ENCODE measurements at regions not wholly inside any gene's neighbourhood (a gene's known extent, or its start where the extent isn't known, plus 50 kb on each side); places are given as distances from the start of the nearest gene placed in this dataset.
A peak's percentile ranks its signal among the peaks of the same experiment; 100 is the strongest.

GRCh38 chr14:55847766-55848165, 267.8 kb downstream of the KTN1 start:
- Histone ChIP-seq H3K27ac (ENCODE audit: low read depth, low read length) (peak overlapping the region; percentile 9), H2AFZ (ENCODE audit: low read depth, low read length) (no peak overlapping the region), H3K79me2 (ENCODE audit: insufficient read depth, low read length) (no peaks in the 10 kb centered on the region), H3K4me2 (ENCODE audit: low read length) (peak overlapping the region; percentile 34), H3K4me1 (ENCODE audit: insufficient read depth, low read length) (peaks cover 19% of the 10 kb centered on the region), H3K9me3 (ENCODE audit: insufficient read depth, low read depth, low read length) (no peaks in the 10 kb centered on the region), H4K20me1 (ENCODE audit: insufficient read depth, low read length) (no peaks in the 10 kb centered on the region), H3K27me3 (ENCODE audit: insufficient read depth, low read length) (no peaks in the 10 kb centered on the region), H3K4me3 (ENCODE audit: insufficient read depth, low read depth, low read length) (no peak overlapping the region), H3K9ac (ENCODE audit: low read length) (no peak overlapping the region), H3K36me3 (ENCODE audit: insufficient read depth, low read length) (no peaks in the 10 kb centered on the region)
- H3K36me3 Mint-ChIP-seq (ENCODE audit: low read depth, unreplicated experiment), result no peaks in the 10 kb centered on the region
- FAIRE-seq, result peak; percentile 75
- H3K27me3 Mint-ChIP-seq (ENCODE audit: low read depth, unreplicated experiment), result no peaks in the 10 kb centered on the region
- H3K4me1 Mint-ChIP-seq (ENCODE audit: low read depth, unreplicated experiment), result peaks cover 13% of the 10 kb centered on the region
- TF ChIP-seq CTCF (IDR thresholded peaks at IDR 0.05; ENCODE audit: insufficient read depth, low read depth, low read length) (no peak), EZH2 (IDR thresholded peaks at IDR 0.05; ENCODE audit: insufficient read depth, low read length) (no peak)
- H3K27ac Mint-ChIP-seq (ENCODE audit: unreplicated experiment), result no peak overlapping the region
- H3K9me3 Mint-ChIP-seq (ENCODE audit: unreplicated experiment), result peaks cover 7% of the 10 kb centered on the region
- H3K4me3 Mint-ChIP-seq (ENCODE audit: unreplicated experiment), result no peak overlapping the region
- DNase-seq (ENCODE audit: low read depth), result peak; percentile 76

- no peak overlapping the region for H3K9ac ChIP-seq (ENCODE audit: low read length)
- H3K27ac ChIP-seq (ENCODE audit: low read depth, low read length), result no peak overlapping the region
- FAIRE-seq (no peak), DNase-seq (ENCODE audit: low read depth) (no peak)
- TF ChIP-seq EZH2 (IDR thresholded peaks at IDR 0.05; ENCODE audit: insufficient read depth, low read length), result no peak
- no peak for TF ChIP-seq CTCF (IDR thresholded peaks at IDR 0.05; ENCODE audit: insufficient read depth, low read depth, low read length)
- Mint-ChIP-seq H3K9me3 (ENCODE audit: unreplicated experiment) (peaks cover 7% of the 10 kb centered on the region), H3K4me3 (ENCODE audit: unreplicated experiment) (no peak overlapping the region), H3K36me3 (ENCODE audit: low read depth, unreplicated experiment) (no peaks in the 10 kb centered on the region), H3K27ac (ENCODE audit: unreplicated experiment) (no peak overlapping the region), H3K27me3 (ENCODE audit: low read depth, unreplicated experiment) (no peaks in the 10 kb centered on the region), H3K4me1 (ENCODE audit: low read depth, unreplicated experiment) (peaks cover 13% of the 10 kb centered on the region)
- H3K36me3 ChIP-seq (ENCODE audit: insufficient read depth, low read length), result no peaks in the 10 kb centered on the region
- no peaks in the 10 kb centered on the region for H3K27me3 ChIP-seq (ENCODE audit: insufficient read depth, low read length)
- no peak overlapping the region for H3K4me3 ChIP-seq (ENCODE audit: insufficient read depth, low read depth, low read length)
- no peaks in the 10 kb centered on the region for H3K79me2 ChIP-seq (ENCODE audit: insufficient read depth, low read length)
- no peaks in the 10 kb centered on the region for H4K20me1 ChIP-seq (ENCODE audit: insufficient read depth, low read length)
- H3K4me2 ChIP-seq (ENCODE audit: low read length), result no peak overlapping the region
- H3K4me1 ChIP-seq (ENCODE audit: insufficient read depth, low read length), result peaks cover 19% of the 10 kb centered on the region
- no peak overlapping the region for H2AFZ ChIP-seq (ENCODE audit: low read depth, low read length)
- H3K9me3 ChIP-seq (ENCODE audit: insufficient read depth, low read depth, low read length), result no peaks in the 10 kb centered on the region
Observed at GRCh38 chr14:55848964-55849363, 269.0 kb downstream of the KTN1 start.

GRCh38 chr14:55849833-55850232, 268.4 kb upstream of the PELI2 start:
- H3K27me3 ChIP-seq (ENCODE audit: insufficient read depth, low read length), result no peaks in the 10 kb centered on the region
- no peak overlapping the region for H3K4me2 ChIP-seq (ENCODE audit: low read length)
- H3K79me2 ChIP-seq (ENCODE audit: insufficient read depth, low read length), result no peaks in the 10 kb centered on the region
- H3K4me1 ChIP-seq (ENCODE audit: insufficient read depth, low read length), result peaks cover 19% of the 10 kb centered on the region
- no peaks in the 10 kb centered on the region for H3K27me3 Mint-ChIP-seq (ENCODE audit: low read depth, unreplicated experiment)
- no peak overlapping the region for H3K9ac ChIP-seq (ENCODE audit: low read length)
- H3K9me3 Mint-ChIP-seq (ENCODE audit: unreplicated experiment), result peaks cover 7% of the 10 kb centered on the region
- no peak overlapping the region for H2AFZ ChIP-seq (ENCODE audit: low read depth, low read length)
- no peak overlapping the region for H3K4me3 ChIP-seq (ENCODE audit: insufficient read depth, low read depth, low read length)
- H3K4me1 Mint-ChIP-seq (ENCODE audit: low read depth, unreplicated experiment), result peaks cover 13% of the 10 kb centered on the region
- H4K20me1 ChIP-seq (ENCODE audit: insufficient read depth, low read length), result no peaks in the 10 kb centered on the region
- no peak overlapping the region for H3K27ac Mint-ChIP-seq (ENCODE audit: unreplicated experiment)
- no peaks in the 10 kb centered on the region for H3K36me3 ChIP-seq (ENCODE audit: insufficient read depth, low read length)
- no peak for DNase-seq (ENCODE audit: low read depth)
- H3K36me3 Mint-ChIP-seq (ENCODE audit: low read depth, unreplicated experiment), result no peaks in the 10 kb centered on the region
- H3K9me3 ChIP-seq (ENCODE audit: insufficient read depth, low read depth, low read length), result no peaks in the 10 kb centered on the region
- TF ChIP-seq EZH2 (IDR thresholded peaks at IDR 0.05; ENCODE audit: insufficient read depth, low read length), result no peak
- no peak for TF ChIP-seq CTCF (IDR thresholded peaks at IDR 0.05; ENCODE audit: insufficient read depth, low read depth, low read length)
- H3K4me3 Mint-ChIP-seq (ENCODE audit: unreplicated experiment), result no peak overlapping the region
- FAIRE-seq, result no peak
- no peak overlapping the region for H3K27ac ChIP-seq (ENCODE audit: low read depth, low read length)
